Brain microvascular endothelial cell (primary cell): ENCODE measurements at regions not wholly inside any gene's neighbourhood (a gene's known extent, or its start where the extent isn't known, plus 50 kb on each side); places are given as distances from the start of the nearest gene placed in this dataset.

Experiments
- DNase-seq: peaks from one replicate; pipeline ENCODE4 v3.0.0-alpha.2; 2020
- H3K27ac ChIP-seq: fragments of 250-450 bp; sonication (Bioruptor Pico); 2 replicates; pipeline ENCODE4 v1.5.1; 2020; ENCODE audit warnings: mild to moderate bottlenecking, moderate library complexity
- H3K27me3 ChIP-seq: fragments of 250-450 bp; sonication (Bioruptor Pico); replicated peaks from 2 replicates; pipeline ENCODE4 v1.5.1; 2020; ENCODE audit warnings: mild to moderate bottlenecking
- H3K36me3 ChIP-seq: fragments of 250-450 bp; sonication (Bioruptor Pico); replicated peaks from 2 replicates; pipeline ENCODE4 v1.5.1; 2020; ENCODE audit warnings: mild to moderate bottlenecking
- H3K4me3 ChIP-seq: 2 replicates; pipeline ENCODE4 v1.5.1; 2011; ENCODE audit warnings: low read depth, mild to moderate bottlenecking, control low read depth, low read length, moderate library complexity
- CTCF ChIP-seq: IDR thresholded peaks from 2 replicates; pipeline ENCODE4 v1.5.1; 2011; ENCODE audit warnings: low read depth, mild to moderate bottlenecking, moderate library complexity, low read length, control low read depth, inconsistent platforms; ENCODE audit errors: missing control alignments
- in situ Hi-C: cut with HindIII; loops from 2 replicates; pipeline ENCODE4 v1.10.0; 2017; ENCODE audit warnings: low sequenced_read_pairs, low pct_ligation_motif_present

- no peak for TF ChIP-seq CTCF
- no peaks in the 10 kb centered on the region for H3K27me3 ChIP-seq
- no peak for DNase-seq
- no peaks in the 10 kb centered on the region for H3K36me3 ChIP-seq
- no peak overlapping the region for H3K27ac ChIP-seq
- in situ Hi-C loops = no loop called here
- H3K4me3 ChIP-seq = no peak overlapping the region
Measured at GRCh38 chr6:110042670-110043296, 64.7 kb downstream of the GPR6 start.

- DNase-seq = no peak
- Histone ChIP-seq H3K4me3 (no peak overlapping the region), H3K36me3 (no peaks in the 10 kb centered on the region), H3K27ac (no peak overlapping the region), H3K27me3 (no peaks in the 10 kb centered on the region)
- TF ChIP-seq CTCF = no peak
- in situ Hi-C loops = no loop called here
Measured at GRCh38 chr6:110043366-110043994, 65.4 kb downstream of the GPR6 start.

- in situ Hi-C loops = no loop called here
- no peaks in the 10 kb centered on the region for H3K36me3 ChIP-seq
- no peak overlapping the region for H3K27ac ChIP-seq
- TF ChIP-seq CTCF = no peak
- H3K27me3 ChIP-seq = no peaks in the 10 kb centered on the region
- no peak for DNase-seq
- no peak overlapping the region for H3K4me3 ChIP-seq
Measured at GRCh38 chr6:110044096-110044495, 66.0 kb downstream of the GPR6 start.

DNA sequence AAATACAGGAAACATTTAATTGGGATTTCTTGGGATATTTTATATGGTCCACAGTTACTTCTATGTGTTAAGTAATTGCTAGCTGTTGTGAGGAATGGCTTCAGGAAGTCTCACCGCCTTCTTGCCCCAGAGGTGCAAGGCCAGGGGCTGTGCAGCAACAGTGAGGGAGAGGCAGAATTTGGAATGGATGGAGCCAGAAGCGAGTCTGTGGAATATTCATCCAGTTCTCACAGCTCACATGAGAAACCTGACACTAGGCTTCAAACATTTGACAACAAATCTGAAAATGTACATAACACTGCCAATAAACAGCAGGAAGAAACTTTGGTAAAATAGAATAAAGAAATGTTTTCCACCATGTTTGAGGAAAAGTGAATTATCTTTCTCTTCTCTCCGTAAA, 66.5 kb downstream of the GPR6 start:
- Histone ChIP-seq H3K27ac (no peak overlapping the region), H3K36me3 (no peaks in the 10 kb centered on the region), H3K4me3 (no peak overlapping the region), H3K27me3 (no peaks in the 10 kb centered on the region)
- in situ Hi-C loops = no loop called here
- no peak for TF ChIP-seq CTCF
- no peak for DNase-seq

GRCh38 chr6:110048221-110048875, 70.2 kb downstream of the GPR6 start:
- Histone ChIP-seq H3K27ac (no peak overlapping the region), H3K36me3 (no peaks in the 10 kb centered on the region), H3K4me3 (no peak overlapping the region), H3K27me3 (no peaks in the 10 kb centered on the region)
- TF ChIP-seq CTCF = no peak
- peak; percentile 22 for DNase-seq
- in situ Hi-C loops = no loop called here
